ENCODE measurements at regions not wholly inside any gene's neighbourhood (a gene's known extent, or its start where the extent isn't known, plus 50 kb on each side); places are given as distances from the start of the nearest gene placed in this dataset.

DNA sequence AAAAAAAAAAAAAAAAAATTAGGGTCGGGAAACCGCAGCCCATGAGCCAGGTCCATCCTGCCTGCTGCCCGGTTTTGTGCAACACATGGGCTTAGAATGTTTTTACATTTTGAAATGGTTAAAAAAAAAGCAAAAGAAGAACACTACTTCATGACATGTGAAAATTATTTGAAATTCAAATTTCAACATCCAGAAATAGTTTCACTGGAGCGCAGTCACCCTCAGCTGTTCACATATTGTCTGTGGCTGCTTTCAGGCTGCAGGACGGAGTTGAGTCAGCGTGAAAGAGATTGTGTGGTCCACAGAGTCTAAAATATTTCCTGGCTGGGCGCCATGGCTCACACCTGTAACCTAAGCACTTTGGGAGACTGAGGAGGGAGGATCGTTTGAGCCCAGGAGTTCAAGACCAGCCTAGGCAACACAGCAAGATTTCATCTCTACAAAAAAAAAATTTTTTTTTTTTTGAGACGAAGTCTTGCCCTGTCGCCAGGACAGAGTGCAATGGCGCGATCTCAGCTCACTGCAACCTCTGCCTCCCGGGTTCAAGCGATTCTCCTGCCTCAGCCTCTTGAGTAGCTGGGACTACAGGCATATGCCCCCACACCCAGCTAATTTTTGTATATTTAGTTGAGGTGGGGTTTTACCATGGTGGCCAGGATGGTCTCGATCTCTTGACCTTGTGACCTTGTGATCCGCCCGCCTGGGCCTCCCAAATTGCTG is 63.9 kb upstream of the ECHDC3 start:
- DNase-seq (ENCODE audit: low read depth): peak; percentile 99
- peak overlapping the region; percentile 26 for H3K4me3 ChIP-seq (ENCODE audit: low read depth, low read length)
- TF ChIP-seq CTCF (IDR thresholded peaks at IDR 0.05; ENCODE audit: insufficient read depth, low read depth, low read length, missing control alignments): no peak

- no peak for TF ChIP-seq CTCF (IDR thresholded peaks at IDR 0.05; ENCODE audit: insufficient read depth, low read depth, low read length, missing control alignments)
- DNase-seq (ENCODE audit: low read depth): peak; percentile 74
- H3K4me3 ChIP-seq (ENCODE audit: low read depth, low read length): peak overlapping the region; percentile 26
Measured at GRCh38 chr10:11677480-11677879, 64.7 kb upstream of the ECHDC3 start.

DNA sequence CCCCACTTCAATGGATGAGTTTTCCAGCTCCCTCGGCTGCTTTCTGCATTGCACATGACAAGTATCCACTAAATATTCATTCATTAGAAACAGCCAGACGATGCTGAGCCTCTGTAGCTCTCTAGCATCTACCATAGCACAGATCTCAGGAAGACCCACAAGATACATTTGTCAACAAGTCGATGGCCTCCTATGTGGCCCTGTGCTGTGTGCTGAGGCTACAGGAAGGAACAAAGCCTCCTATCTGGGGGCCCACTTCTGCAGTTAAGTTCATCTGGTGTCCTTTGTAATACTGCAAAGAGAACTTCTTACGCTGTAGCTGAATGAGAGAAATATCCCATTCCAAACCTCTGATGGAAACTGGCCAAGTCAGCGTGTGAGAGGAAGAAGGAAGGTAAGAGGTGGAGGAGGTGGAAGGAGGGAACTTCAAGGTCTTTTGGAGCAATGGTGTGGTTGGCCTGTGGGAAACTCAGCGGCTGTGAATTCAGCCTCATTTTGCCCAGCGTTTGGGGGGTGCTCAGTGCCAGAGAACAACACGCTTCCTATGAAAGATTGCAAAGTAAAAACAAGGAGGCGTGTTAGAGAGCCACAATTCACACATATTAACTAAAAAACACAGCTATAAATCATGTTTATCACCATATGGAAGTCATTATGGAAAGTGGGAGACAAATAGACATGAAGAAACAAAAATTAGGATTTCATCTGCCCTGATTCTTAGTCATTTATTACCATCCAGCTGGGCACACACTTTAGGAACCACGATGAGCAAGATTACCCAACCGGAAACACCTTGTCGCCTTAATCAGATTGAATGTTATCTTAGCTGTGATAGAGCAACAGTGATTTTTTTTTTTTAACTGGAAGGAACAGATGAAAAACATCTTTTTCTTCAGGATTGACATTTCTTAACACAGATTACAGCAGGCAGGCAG is 62.2 kb upstream of the USP6NL start:
- peak; percentile 44 for DNase-seq (ENCODE audit: low read depth)
- TF ChIP-seq CTCF (IDR thresholded peaks at IDR 0.05; ENCODE audit: insufficient read depth, low read depth, low read length, missing control alignments): no peak
- no peak overlapping the region; the same call in 1 of the 2 replicates for H3K4me3 ChIP-seq (ENCODE audit: low read depth, low read length)

DNA sequence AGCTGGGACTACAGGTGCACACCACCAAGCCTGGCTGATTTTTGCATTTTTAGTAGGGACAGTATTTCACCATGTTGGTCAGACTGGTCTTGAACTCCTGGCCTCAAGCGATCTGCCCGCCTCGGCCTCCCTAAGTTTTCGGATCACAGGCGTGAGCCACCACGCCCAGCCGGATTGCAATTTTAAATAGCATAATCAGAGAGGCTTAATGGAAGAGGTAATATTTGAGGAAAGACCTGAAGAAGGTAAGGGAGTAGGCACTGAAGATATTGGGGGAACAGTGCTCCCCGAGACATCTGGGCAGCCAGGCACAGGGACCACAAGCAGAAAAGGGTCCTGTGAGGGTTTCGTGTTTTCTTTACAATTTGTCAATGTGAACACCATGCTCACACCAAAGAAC is 61.4 kb upstream of the USP6NL start:
- TF ChIP-seq CTCF (IDR thresholded peaks at IDR 0.05; ENCODE audit: insufficient read depth, low read depth, low read length, missing control alignments): no peak
- no peak overlapping the region for H3K4me3 ChIP-seq (ENCODE audit: low read depth, low read length)

GRCh38 chr10:11670381-11670780 is 58.9 kb upstream of the USP6NL start:
- H3K4me3 ChIP-seq (ENCODE audit: low read depth, low read length): no peak overlapping the region
- TF ChIP-seq CTCF (IDR thresholded peaks at IDR 0.05; ENCODE audit: insufficient read depth, low read depth, low read length, missing control alignments): no peak
- no peak for DNase-seq (ENCODE audit: low read depth)

More for the DNA sequence above, 61.4 kb upstream of the USP6NL start:
- no peak for DNase-seq (ENCODE audit: low read depth)

DNA sequence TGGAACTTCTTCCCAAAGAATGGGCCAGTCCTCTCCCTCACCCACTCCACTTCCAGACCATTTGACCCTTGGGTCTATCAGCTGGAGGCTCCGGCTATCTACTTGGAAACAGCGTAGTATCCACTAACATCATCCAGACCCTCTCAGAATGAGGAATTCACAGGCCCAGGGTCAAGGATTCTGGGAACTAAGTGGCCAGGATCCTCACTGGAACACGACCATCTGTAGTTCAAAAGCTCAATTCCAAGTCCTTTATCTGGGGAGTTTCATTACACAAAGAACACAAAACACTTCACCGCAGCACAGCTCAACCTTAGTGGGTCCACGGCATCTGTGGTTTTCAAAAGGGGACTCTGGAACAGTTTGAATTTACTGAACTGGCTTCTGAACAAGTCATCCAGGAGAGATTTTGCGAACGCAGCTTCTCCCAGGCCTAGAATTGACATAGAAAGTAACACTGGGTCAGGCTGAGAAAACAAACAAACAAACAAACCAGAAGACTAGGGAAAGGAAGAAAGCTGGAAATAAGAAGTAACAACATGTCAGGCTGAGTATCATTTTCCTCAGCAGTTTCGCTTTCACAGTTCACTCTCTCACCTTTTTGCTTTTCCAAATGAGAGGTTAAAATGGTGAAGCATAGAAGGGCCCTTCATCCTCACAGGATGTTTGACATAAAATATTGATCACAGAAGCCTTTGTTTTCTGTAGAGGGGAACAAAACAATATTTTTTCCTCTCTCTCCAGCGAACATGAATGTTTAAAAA is 57.6 kb upstream of the USP6NL start:
- no peak overlapping the region for H3K4me3 ChIP-seq (ENCODE audit: low read depth, low read length)
- peak; percentile 36 for DNase-seq (ENCODE audit: low read depth)
- TF ChIP-seq CTCF (IDR thresholded peaks at IDR 0.05; ENCODE audit: insufficient read depth, low read depth, low read length, missing control alignments): no peak
